G401 (cell line): ENCODE measurements at regions not wholly inside any gene's neighbourhood (a gene's known extent, or its start where the extent isn't known, plus 50 kb on each side); places are given as distances from the start of the nearest gene placed in this dataset.

Source experiments
- DNase-seq: peaks from one replicate; pipeline ENCODE4 v3.0.0-alpha.2; 2015; ENCODE audit warnings: low spot score
- in situ Hi-C: cut with HindIII; loops from 2 replicates; pipeline ENCODE4 v1.10.0; 2016; ENCODE audit warnings: low sequenced_read_pairs, mixed read lengths

DNA sequence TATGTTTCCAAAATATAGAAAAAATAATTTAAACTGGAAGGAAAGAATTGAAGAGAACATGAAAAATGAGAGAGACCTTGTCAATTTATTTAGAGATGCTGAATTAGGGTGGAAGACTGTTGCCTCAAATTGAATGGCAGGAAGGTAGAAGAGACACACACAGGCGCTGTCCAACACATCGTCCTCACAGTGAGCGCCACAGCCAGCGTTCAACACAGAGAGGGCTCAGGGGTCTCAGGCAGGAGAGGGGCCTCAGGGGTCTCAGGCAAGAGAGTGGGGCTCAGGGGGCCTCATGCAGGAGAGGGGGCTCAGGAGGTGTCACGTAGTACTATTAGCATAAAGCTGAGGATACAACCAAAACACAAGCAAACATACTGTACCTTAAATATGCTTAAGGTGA is 65.7 kb downstream of the TMEM18 start:
- DNase-seq, result no peak
- in situ Hi-C loops, result no loop called here

DNA sequence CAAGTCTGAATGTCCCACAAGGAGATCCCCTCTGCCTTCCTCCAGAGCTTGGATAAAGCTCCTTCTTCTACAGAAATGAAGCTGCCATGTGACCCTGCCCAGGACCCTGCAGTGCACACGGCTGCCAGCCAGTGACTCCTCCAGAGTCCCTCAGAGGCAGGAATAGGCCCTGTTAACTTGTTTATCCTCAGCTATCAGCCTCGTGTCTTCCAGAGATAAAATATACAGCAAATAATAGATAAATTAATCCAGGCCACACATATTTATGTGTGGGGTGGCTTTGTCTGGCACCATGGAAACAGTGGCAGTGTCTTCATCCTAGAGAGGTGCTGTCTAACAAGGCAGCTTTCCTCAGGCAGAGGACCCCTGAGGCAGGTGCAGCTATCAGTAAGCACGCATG is 66.7 kb downstream of the TMEM18 start:
- in situ Hi-C loops, result no loop called here
- no peak for DNase-seq

DNA sequence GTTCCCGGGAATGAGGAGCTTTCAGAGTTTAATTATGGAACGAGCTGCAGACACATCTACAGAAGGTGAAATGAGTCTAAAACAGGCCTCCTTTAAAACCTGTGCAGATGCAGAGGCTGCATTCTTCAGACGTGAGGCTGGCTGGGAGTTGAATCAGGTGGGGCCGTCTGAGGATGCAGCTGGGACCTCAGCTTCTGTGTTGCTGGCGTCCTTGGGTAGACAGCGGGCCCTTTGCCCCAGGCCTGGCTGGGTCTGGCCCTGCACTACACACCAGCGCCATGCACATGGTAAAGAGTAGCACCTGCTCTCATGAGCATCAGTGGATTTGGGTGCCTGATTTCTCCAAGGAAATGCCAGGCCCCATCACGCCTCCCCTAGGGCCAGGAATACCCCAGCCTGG is 67.3 kb downstream of the TMEM18 start:
- in situ Hi-C loops, result no loop called here
- DNase-seq, result no peak

GRCh38 chr2:609449-609848 is 67.8 kb downstream of the TMEM18 start:
- no peak for DNase-seq
- in situ Hi-C loops, result no loop called here

GRCh38 chr2:608711-609110 is 68.5 kb downstream of the TMEM18 start:
- in situ Hi-C loops, result no loop called here
- no peak for DNase-seq

DNA sequence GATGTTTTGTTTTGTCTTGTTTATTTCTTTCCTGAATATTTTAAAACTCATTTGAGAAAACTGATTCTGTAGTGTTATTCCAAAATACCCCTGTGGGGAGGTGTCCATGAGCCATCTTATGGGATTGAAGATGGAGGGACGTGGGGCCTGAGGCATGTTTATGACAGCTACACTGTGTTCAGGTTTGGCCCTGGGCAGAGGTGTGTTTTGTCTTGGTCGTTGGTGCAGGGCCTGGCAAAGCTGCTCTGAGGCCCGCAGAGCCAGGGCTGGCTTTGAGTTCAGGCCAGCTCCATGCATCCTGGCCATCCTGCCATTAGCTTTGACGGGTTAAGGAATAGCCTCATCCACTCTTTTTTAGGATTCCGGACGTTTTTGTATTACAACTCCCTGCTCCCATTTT is 68.9 kb downstream of the TMEM18 start:
- in situ Hi-C loops, result no loop called here
- DNase-seq, result no peak

GRCh38 chr2:607709-608108 is 69.5 kb downstream of the TMEM18 start:
- in situ Hi-C loops, result no loop called here

GRCh38 chr2:607172-607571 is 70.0 kb downstream of the TMEM18 start:
- no peak for DNase-seq
- in situ Hi-C loops, result no loop called here

More at GRCh38 chr2:607709-608108, 69.5 kb downstream of the TMEM18 start:
- no peak for DNase-seq

DNA sequence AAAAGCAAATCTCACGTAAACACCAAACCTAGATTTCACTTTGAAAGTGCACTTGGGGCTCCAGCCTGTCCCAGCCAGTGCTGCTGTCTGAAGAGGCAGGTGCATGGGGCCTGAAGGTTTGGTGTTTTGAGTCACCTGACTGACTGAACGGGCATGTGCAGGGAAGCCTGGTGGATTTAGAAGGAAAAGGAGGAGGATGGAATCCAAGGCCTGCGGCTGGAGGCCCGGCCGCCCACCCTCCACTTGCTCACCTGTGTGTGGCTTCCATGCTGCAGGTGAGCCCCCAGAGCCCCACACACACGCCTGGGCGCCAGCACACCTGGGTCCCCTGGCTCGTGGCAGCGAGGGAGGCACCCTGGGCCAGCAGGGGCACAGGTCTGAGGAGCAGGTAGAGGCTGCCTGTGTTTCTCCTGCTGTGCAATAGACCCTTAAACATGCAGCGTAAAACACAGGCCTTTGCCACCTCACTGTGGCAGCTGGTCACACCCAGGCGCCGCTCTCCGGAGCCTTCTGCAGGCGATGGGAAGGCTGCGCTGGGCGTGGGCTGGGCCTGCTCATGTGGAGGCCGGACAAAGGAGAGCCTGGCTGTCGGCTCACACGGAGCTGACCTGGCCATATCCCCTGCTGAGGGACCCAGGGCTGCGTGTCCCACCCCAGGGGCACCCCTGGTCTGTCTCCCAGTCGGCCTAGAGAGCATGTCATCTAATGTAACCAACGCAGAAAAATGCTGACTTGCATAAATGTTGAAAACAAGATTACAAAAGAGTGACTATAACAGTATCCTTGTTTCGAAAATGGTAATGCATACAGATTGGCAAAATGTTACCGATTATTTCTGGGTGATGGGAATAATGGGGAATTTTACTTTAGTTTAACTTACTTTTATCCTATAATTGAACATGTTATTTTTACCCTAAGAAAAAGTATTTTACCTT is 71.3 kb downstream of the TMEM18 start:
- no peak for DNase-seq
- in situ Hi-C loops, result no loop called here

DNA sequence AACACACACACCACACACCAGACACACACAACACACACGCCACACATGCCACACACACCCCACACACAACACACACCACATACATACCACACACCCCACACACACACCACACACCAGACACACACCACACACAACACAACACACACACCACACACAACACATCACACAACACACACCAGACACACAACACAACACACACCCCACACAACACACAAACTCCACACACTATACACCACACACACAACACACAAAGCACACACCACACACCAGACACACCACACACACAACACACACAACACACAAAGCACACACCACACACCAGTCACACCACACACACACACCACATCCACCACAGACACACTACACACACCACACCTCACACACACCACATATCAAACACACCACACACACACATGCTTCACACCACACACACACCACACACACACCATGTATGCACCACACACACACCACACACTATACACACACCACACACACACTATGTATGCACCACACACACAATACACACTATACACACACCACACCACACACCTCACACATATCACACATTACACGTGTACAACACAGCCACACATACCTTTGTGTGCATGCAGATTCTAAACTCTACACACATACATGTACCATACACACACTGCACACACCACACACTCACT is 72.2 kb downstream of the TMEM18 start:
- in situ Hi-C loops, result no loop called here

GRCh38 chr2:604385-604784 is 72.8 kb downstream of the TMEM18 start:
- in situ Hi-C loops, result no loop called here
- no peak for DNase-seq

More for the DNA sequence above, 72.2 kb downstream of the TMEM18 start:
- DNase-seq, result no peak

GRCh38 chr2:603869-604268 is 73.3 kb downstream of the TMEM18 start:
- peak; percentile 84 for DNase-seq
- in situ Hi-C loops, result no loop called here

- in situ Hi-C loops, result no loop called here
- no peak for DNase-seq
These were observed 73.8 kb downstream of the TMEM18 start for GRCh38 chr2:603427-603826.

DNA sequence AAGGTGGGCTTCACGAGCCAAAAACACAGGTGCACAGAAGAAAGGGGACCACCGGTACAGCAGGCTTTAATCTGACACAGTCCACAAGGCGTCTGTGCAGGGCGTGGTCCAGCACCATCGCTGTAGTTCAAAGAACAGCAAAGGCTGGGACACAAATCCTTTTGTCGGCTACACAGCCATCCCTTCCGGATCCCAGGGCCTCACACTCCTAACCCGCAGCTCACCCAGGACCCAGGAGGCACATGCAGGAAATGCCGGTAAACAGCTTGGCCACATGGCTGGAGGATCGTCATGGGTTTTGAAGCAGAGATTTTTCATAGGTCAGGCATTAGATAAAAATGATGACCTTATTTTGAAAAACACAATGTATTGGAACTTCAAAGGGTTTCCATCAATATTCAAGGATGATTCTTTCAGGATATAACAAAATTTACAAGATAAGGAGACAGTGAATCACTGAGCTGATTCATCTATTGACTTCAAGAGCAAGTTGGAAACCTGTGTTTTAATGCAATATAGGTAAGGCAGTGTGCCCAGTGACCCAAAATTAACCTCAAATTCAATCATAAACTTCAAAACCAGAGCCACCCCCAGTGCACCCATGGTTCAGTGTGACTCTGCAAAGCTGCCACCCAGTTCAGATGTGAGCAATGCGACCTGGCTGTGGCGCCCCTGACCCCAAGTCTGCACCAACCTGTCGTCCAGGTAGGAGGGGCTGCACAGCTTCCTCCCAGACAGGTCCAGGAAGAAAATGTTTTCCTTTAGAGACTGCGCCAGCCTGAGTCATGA is 74.4 kb downstream of the TMEM18 start:
- DNase-seq, result no peak
- in situ Hi-C loops, result no loop called here

GRCh38 chr2:601806-602455 is 75.3 kb downstream of the TMEM18 start:
- no peak for DNase-seq
- in situ Hi-C loops, result no loop called here

DNA sequence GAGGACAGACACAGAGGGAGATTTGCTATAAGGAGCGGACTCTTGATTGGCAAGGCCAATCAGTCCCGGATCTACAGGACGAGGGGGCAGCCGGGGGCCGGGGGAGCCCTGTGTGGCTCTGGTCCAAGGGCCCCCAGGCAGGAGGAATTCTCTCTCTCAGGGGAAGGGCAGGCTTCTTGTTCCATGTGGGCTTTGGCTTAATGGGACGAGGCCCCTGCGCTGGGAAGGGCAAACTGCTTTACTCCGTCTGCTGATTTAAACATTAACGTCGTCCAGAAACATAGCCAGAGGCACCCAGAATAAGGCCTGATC is 75.9 kb downstream of the TMEM18 start:
- in situ Hi-C loops, result no loop called here
- DNase-seq, result no peak

DNA sequence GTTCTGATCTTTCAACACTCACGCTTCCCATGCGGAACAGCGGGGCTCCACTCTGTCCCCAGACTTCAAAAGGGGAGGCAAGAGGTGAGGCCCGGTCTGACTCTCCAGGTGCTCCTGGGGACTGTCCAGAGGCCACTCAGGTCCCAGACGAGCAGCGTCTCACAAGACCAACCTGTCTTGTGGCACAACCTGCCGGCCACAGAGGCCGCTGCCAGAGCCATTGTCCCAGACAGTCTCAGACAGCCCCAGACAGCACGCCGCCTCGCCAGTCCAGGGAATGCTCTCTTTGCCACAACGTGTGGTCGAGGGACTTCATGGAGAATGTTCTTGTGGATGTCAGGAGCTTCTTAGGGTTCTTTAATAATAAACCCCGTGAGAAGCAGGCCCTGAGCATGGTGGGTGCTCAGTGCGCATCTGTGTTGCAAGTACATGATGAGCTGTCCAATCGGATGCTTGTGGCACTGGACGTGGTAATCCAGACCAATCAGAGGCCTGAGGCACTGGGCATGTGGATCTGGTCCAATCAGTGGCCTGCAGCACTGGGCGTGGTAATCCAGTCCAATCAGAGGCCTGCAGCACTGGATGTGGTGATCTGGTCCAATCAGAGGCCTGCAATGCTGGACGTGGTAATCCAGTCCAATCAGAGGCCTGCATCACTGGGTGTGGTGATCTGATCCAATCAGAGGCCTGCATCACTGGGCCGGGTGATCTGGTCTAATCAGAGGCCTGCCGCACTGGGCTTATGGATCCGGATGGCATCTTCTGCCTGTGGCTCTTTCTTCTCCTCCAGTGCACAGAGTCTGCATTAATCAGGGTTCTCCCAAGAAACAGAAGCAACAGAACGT is 76.4 kb downstream of the TMEM18 start:
- DNase-seq, result no peak
- in situ Hi-C loops, result no loop called here

- in situ Hi-C loops, result no loop called here
- no peak for DNase-seq
These were observed 77.6 kb downstream of the TMEM18 start for GRCh38 chr2:599601-600000.
